NCI-H1417 treated with DMSO at 0.1 percent for 48 hours (cell line): ENCODE measurements at regions not wholly inside any gene's neighbourhood (a gene's known extent, or its start where the extent isn't known, plus 50 kb on each side); places are given as distances from the start of the nearest gene placed in this dataset.

ENCODE experiments used
- DNase-seq: peaks from one replicate; lab custom pipeline; 2025; lab: John Stamatoyannopoulos, UW

- DNase-seq = no peak
These were observed 534.4 kb upstream of the PKN2 start for GRCh38 chr1:88149686-88150085.

- DNase-seq = no peak
These were observed 533.7 kb upstream of the PKN2 start for GRCh38 chr1:88150330-88150729.

DNA sequence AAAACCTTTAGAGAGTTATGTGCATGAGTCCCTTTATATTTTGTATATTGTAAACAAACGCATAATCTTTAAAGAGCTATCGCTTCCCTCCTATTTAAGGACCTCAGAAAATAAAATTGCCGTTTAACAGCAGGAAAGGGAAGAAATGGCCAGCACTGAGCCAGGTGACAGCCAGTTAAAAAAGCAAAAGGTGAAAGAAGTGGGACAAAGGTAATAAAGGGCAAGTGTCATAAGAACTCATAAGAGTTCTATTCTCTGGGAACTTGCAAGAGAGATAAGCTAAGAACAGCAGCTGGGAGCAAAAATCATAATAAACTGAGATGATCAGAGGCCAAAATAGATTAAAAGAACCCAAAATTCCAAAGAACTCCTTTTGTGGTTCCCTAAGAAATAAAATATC, 520.9 kb upstream of the PKN2 start:
- no peak for DNase-seq

DNA sequence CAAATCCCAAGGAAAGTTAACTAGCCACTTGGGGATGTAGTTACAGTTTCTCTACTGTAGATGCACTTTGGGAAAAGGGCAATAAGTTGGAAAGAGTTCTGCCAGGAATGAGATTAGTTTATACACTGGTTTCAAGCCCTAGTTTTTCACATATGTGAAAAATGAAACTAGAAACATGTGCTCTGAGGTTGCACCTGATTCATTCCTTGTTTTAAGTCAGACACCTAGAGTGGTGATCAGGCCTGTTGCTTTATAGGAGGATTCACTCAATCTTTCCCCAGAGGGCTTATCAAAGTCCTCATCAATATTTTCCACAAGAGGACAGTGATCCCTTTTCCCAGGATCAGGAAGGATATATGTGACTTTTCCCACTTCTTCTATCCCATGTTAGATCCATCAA, 515.9 kb upstream of the PKN2 start:
- DNase-seq = no peak

DNA sequence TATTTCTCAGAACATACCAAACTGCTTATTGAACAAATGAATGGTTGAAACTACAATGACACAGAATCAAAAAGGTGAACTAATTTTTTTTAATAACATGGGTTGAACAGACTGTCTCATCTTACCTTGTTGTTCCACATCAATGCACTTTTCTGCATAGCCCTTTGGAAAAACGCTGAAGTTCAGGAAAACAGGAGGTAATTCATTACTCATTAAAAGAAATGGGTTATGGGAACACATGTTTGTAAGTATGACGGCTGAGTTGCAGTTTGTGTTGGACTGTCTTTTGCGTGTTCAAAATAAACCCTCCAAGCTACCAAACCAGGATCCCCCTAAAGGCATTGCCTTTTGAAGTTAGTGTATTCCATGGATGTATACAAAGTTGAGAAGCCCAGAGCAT, 514.9 kb upstream of the PKN2 start:
- no peak for DNase-seq

- no peak for DNase-seq
These were observed 514.1 kb upstream of the PKN2 start for GRCh38 chr1:88169939-88170338.

GRCh38 chr1:88175120-88175630, 508.9 kb upstream of the PKN2 start:
- DNase-seq = no peak

DNA sequence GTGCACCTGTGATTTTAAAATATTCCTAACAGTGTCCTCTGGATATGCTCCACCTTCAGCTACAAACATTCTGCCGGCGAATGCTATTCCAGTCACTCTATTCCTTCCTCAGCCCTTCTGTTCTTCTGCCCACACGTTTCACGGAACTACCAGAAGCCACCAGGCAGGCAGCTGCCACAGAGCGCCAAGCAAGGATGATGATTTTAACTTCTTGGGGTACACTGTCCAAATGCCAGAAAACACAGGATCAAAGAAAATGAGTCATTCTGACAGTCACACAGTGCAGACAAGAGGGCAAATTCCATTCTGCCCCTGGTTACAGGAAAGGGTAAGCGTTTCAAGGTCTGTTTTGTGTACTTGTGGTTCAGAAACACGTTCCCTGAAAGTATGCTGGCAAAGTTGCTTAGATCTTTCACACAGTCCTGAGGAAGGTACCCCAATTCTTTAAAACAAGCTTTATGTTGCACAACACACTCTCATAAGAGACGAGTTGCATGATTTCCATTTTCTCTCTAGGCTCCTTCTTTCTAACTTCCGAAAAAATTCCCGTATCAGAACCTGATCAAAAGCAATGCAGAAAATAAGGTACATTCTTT, 508.3 kb upstream of the PKN2 start:
- no peak for DNase-seq

DNA sequence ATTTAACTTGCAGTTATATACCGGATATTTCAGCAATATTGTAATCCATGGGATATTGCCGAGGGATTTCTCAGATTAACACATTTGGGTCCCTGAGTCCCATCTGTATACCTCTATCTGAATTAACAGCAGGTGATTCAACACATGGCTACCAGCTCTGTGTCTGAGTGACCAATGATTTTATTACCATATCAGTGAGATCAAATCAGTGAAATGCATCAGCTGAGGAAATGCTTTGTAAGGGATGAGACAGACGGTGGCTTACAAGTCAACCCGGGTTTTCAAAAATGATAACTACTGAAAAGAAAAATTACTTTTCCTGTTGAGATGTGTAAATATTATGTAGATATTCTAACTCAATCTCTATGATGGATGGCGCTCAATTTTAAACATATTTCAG, 504.1 kb upstream of the PKN2 start:
- DNase-seq = no peak

GRCh38 chr1:88180449-88181108, 503.5 kb upstream of the PKN2 start:
- peak; percentile 16 for DNase-seq

DNA sequence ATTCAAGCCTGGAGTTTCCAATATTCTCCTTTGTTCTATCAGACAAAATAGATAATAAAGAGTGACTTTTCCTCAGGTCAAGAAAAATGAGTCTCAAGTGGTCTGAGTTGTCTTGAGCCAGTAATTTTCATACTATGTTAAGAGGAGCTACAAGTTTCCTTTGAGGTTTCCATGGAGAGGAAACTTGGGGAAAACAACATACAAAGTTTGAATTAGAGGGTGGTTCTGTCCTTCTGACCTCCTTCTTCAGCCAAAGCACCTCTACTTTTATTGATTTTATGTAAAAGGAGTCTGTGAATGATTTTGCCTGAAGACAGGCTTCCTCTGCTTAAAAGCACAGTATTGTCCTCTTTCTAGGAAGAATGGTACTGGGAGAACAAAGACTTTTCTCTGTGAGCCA, 497.2 kb upstream of the PKN2 start:
- no peak for DNase-seq

DNA sequence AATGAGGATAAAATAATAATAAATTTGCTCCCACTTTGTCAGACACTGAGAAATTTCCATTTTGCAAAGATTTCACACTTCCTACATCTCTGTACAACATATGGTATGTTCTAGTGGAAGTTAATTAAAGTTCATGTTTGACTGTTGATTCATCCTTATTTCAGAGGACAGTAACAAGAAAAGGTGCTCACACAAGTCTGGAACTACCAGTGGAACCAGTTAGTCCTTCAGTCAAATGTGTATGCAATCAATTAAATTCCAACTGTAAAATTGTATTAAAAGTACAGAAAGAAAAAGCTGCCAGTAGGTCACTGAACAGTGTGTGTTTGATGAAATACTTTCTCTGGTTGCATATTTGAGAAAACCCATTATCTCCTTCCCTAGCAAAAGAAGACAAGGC, 496.0 kb upstream of the PKN2 start:
- DNase-seq = no peak

- no peak for DNase-seq
These were observed 494.5 kb upstream of the PKN2 start for GRCh38 chr1:88189525-88189924.

DNA sequence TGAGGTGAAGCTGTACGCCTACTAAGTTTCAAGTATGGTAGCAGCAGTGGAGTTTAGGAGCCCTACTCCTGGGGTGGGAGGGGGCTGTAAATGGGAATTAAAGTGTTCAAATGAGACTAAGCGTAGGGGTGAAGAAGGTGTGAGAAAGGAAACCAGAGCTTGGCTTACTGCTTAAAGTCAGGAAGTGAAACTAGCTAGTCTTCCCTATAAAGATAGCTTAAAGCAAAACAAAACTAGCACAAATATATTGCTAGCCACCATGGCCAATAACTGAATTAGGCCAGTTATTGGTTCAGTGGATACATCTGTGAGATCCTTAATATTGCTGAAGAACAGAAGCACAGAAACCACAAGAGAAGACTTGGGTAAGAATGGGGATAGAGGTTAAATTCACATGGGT, 492.2 kb upstream of the PKN2 start:
- no peak for DNase-seq

GRCh38 chr1:88194542-88194941, 489.5 kb upstream of the PKN2 start:
- no peak for DNase-seq

DNA sequence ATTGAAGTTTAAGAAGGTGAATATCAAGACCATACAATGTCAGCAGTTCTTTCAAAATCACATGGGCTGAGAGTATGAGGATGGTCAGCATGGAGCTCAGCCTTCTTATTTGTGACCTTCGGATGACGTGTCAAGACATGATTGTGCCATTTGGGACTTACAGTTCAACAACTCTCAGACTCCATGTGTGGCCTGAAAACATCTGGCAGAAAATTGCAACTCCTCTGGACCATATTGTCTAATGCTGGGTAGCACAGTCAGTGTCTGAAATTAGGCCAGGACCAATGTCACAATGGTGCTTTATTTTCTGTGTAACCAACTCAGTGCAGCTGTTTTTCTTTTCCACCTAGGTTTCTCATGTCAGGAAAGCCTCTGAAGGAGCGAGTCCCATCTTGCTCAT, 483.5 kb upstream of the PKN2 start:
- DNase-seq = no peak

DNA sequence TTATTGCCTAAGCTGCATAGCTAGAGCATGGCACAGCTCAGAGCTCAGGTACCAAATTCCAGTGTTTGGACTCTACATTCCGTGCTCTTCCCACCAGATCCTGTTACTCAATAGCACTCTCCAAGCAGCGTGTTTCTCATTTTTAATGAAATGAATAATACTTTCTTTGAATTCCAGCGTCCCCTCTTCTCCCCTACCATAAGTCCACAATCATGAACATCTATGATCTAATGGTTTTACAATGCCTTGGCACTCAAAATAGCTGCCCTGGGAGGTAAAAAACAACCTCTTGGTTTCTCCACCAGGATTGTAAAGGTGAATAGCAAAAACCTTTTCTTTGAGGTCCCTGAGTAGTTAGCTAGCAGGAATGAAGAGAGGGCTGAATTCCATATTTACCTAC, 480.0 kb upstream of the PKN2 start:
- no peak for DNase-seq

DNA sequence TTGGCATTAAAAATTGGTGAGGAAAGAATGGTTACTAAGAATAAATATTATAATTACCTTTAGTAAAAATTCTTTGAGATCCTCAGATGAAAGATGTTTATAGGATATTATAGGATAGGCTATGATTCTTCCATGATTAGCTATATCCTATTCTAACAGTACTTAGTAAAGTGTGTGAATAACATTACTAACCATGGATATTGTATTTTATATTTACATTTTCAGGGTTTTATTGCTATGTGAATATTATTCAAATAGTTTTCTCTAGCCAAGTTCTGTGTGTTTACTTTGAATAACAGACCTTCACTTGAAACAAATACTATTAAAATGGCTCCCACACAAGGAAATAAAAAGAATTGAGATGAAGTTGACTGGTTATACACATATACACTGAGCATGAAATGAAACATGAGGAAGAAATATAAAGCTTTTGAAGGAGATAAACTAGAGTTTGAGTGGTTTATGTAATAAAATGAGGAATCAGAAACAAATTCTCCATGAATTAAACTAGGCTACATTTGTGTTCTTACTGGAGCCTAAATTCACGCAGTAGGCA, 479.4 kb upstream of the PKN2 start:
- DNase-seq = no peak

DNA sequence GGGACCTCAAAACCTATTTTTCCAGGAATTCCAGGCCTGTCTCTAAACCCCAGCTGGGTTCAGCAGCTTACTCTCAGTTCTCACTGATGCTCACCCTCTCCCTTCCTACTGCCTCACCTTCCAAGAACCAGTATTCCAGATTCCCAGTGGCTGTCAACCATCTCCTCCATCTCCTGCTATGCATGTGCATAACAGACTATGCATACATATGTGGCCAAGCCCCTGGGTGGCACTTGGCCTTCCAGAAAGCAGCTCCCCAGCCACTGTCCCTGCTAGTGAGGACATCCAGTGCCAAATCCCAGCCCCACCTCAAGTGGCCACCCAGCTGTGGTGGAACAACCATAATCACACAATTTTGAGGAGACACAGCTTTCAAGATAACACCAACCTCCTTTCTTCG, 475.7 kb upstream of the PKN2 start:
- DNase-seq = no peak

GRCh38 chr1:88210103-88210787, 473.8 kb upstream of the PKN2 start:
- DNase-seq = no peak

DNA sequence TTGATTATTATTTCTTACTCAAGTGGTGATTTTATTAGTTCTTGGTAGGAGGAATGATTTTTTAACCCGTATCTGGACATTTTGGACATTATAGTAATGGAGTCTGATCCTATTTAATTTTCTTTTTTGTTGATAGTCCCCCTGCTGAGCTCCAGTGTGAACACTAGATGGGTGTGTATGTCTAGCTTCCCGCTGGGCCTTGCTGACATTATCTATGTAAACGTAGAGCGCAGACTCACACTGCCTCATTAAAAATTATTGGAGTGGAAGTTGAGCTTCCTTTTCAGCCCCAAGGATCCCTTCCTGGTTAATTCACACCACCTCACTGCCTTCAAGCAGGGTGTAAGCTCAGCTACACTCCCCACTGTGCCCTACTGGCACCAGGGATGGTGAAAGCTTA, 467.6 kb upstream of the PKN2 start:
- DNase-seq = no peak

GRCh38 chr1:88217386-88217785, 466.7 kb upstream of the PKN2 start:
- no peak for DNase-seq

DNA sequence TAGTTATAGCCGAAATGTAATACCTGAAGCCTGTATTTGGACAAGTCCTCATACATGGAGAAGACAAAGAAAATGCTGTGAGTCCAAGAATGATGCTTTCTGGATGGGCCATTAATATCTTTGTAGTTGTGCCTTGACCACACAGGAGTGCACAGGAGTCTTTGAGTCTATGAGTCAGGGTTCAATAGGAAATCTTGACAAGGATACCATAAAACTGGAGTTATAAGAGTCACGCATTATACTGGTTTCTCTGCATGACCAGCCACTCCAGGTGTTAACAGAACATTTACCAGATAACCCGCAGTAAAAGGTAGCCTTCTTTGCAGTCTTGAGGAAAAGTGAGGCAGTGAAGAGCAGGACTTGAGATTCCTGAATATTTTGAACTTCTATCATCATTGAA, 464.6 kb upstream of the PKN2 start:
- DNase-seq = no peak
